GM23338 (cell line): ENCODE measurements at regions not wholly inside any gene's neighbourhood (a gene's known extent, or its start where the extent isn't known, plus 50 kb on each side); places are given as distances from the start of the nearest gene placed in this dataset.

ENCODE experiments used
- ATAC-seq: fragments of 200-7000 bp; cut with Tn5 transposase; 3 replicates; pipeline ENCODE4 v1.9.1; 2020
- DNase-seq: peaks from one replicate; pipeline ENCODE4 v3.0.0-alpha.2; 2015; ENCODE audit warnings: low spot score
- H2AFZ ChIP-seq: fragments of 200-600 bp; sonication (generic); 2 replicates; pipeline ENCODE4 v1.8.0; 2016; ENCODE audit warnings: antibody characterized with exemption, mild to moderate bottlenecking, moderate library complexity
- H3F3A ChIP-seq: fragments of 200-600 bp; sonication (generic); replicated peaks from 2 replicates; pipeline ENCODE4 v1.8.0; 2017; ENCODE audit warnings: antibody characterized with exemption, mixed run types, low read depth
- H3K27ac ChIP-seq: fragments of 200-600 bp; sonication (generic); 2 replicates; pipeline ENCODE4 v1.6.1; 2016; ENCODE audit warnings: low read depth
- H3K27me3 ChIP-seq: fragments of 200-600 bp; sonication (generic); 2 replicates; pipeline ENCODE4 v1.8.0; 2016; ENCODE audit warnings: mild to moderate bottlenecking, mixed run types, moderate library complexity; ENCODE audit not compliant: insufficient read depth
- H3K36me3 ChIP-seq: fragments of 200-600 bp; sonication (generic); 2 replicates; pipeline ENCODE4 v1.8.0; 2016; ENCODE audit warnings: mild to moderate bottlenecking; ENCODE audit not compliant: insufficient read depth
- H3K4me1 ChIP-seq: fragments of 200-600 bp; sonication (generic); 2 replicates; pipeline ENCODE4 v1.8.0; 2016; ENCODE audit warnings: mild to moderate bottlenecking, moderate library complexity; ENCODE audit not compliant: insufficient read depth
- H3K4me2 ChIP-seq: fragments of 200-600 bp; sonication (generic); 2 replicates; pipeline ENCODE4 v1.7.1; 2017; ENCODE audit warnings: mixed run types
- H3K4me3 ChIP-seq: fragments of 200-600 bp; sonication (generic); 2 replicates; pipeline ENCODE4 v1.6.1; 2016; ENCODE audit warnings: mixed run types
- H3K79me2 ChIP-seq: fragments of 200-600 bp; sonication (generic); replicated peaks from 2 replicates; pipeline ENCODE4 v1.8.0; 2017; ENCODE audit warnings: mild to moderate bottlenecking; ENCODE audit not compliant: insufficient read depth
- H3K9me2 ChIP-seq: fragments of 200-600 bp; sonication (generic); 2 replicates; pipeline ENCODE4 v1.8.0; 2017; ENCODE audit not compliant: insufficient read depth
- H4K20me1 ChIP-seq: fragments of 200-600 bp; sonication (generic); replicated peaks from 2 replicates; pipeline ENCODE4 v1.8.0; 2017; ENCODE audit warnings: mild to moderate bottlenecking; ENCODE audit not compliant: insufficient read depth
- H3K27ac Mint-ChIP-seq: 2 replicates; pipeline ENCODE4 v1.8.0; 2020; ENCODE audit warnings: inconsistent platforms, mild to moderate bottlenecking, moderate library complexity, mixed read lengths
- H3K27me3 Mint-ChIP-seq: 3 replicates; pipeline ENCODE4 v1.8.0; 2022; ENCODE audit warnings: low read depth, mild to moderate bottlenecking, moderate library complexity, mixed read lengths, inconsistent platforms; ENCODE audit not compliant: insufficient read depth, poor library complexity
- H3K36me3 Mint-ChIP-seq: 3 replicates; pipeline ENCODE4 v1.8.0; 2021; ENCODE audit warnings: low read depth, mild to moderate bottlenecking, inconsistent platforms, moderate library complexity, mixed read lengths
- H3K4me1 Mint-ChIP-seq: 3 replicates; pipeline ENCODE4 v1.8.0; 2020; ENCODE audit warnings: mild to moderate bottlenecking, inconsistent platforms, mixed read lengths
- H3K4me3 Mint-ChIP-seq: 3 replicates; pipeline ENCODE4 v1.8.0; 2021; ENCODE audit warnings: moderate library complexity, mild to moderate bottlenecking, inconsistent platforms, mixed read lengths
- H3K9me3 Mint-ChIP-seq: 3 replicates; pipeline ENCODE4 v1.8.0; 2020; ENCODE audit warnings: moderate library complexity, mild to moderate bottlenecking, inconsistent platforms, mixed read lengths
- CREB1 ChIP-seq: fragments of 250-450 bp; sonication (Bioruptor Pico); IDR thresholded peaks from 2 replicates; pipeline ENCODE4 v1.5.0; 2020; ENCODE audit warnings: low read depth, mild to moderate bottlenecking, moderate library complexity
- CTCF ChIP-seq, 2 experiments: fragments of 200-600 bp in 1 of 2; sonication (generic) in 1 of 2; conservative IDR thresholded peaks; 2 replicates each; pipeline versions ENCODE4 v1.5.1 to v1.6.1; 2016 to 2017; ENCODE audit warnings: antibody characterized with exemption in 2 of 2, low read depth in 2 of 2, mild to moderate bottlenecking in 2 of 2, moderate library complexity in 1 of 2
- ETS1 ChIP-seq: IDR thresholded peaks from 2 replicates; pipeline ENCODE4 v1.6.1; 2016; ENCODE audit warnings: antibody characterized with exemption
- EZH2 ChIP-seq: fragments of 200-600 bp; sonication (generic); IDR thresholded peaks from one replicate; pipeline ENCODE4 v1.8.0; 2017; ENCODE audit warnings: antibody characterized with exemption, mild to moderate bottlenecking, low read depth; ENCODE audit not compliant: unreplicated experiment
- EZH2phosphoT487 ChIP-seq: fragments of 200-600 bp; sonication (generic); IDR thresholded peaks from one replicate; pipeline ENCODE4 v1.8.1; 2018; ENCODE audit warnings: antibody characterized with exemption; ENCODE audit not compliant: unreplicated experiment
- JUNB ChIP-seq: IDR thresholded peaks from one replicate; pipeline ENCODE4 v1.6.1; 2016; ENCODE audit warnings: antibody characterized with exemption; ENCODE audit not compliant: unreplicated experiment
- NANOG ChIP-seq: IDR thresholded peaks from 2 replicates; pipeline ENCODE4 v1.6.1; 2016; ENCODE audit warnings: antibody characterized with exemption, borderline replicate concordance
- POLR2AphosphoS5 ChIP-seq: IDR thresholded peaks from 2 replicates; pipeline ENCODE4 v1.6.1; 2016; ENCODE audit warnings: antibody characterized with exemption, low read depth
- REST ChIP-seq: IDR thresholded peaks from one replicate; pipeline ENCODE4 v1.6.1; 2018; ENCODE audit warnings: antibody characterized with exemption; ENCODE audit not compliant: unreplicated experiment
- STAT1 ChIP-seq: IDR thresholded peaks from one replicate; pipeline ENCODE4 v1.6.1; 2016; ENCODE audit warnings: antibody characterized with exemption; ENCODE audit not compliant: unreplicated experiment
- ZNF114 ChIP-seq: fragments of 250-450 bp; sonication (Bioruptor Pico); IDR thresholded peaks from 2 replicates; pipeline ENCODE4 v1.5.0; 2020; ENCODE audit warnings: mild to moderate bottlenecking, moderate library complexity
- ZNF331 ChIP-seq: fragments of 250-450 bp; sonication (Bioruptor Pico); IDR thresholded peaks from 2 replicates; pipeline ENCODE4 v1.5.0; 2020; ENCODE audit warnings: low read depth, mild to moderate bottlenecking, moderate library complexity
- ZNF462 ChIP-seq: fragments of 250-450 bp; sonication (Bioruptor Pico); IDR thresholded peaks from 2 replicates; pipeline ENCODE4 v1.5.0; 2020; ENCODE audit warnings: mild to moderate bottlenecking, moderate library complexity

- H3K36me3 Mint-ChIP-seq, result no peaks in the 10 kb centered on the region
- H3K4me3 Mint-ChIP-seq, result no peak overlapping the region
- H3K27ac Mint-ChIP-seq, result no peak overlapping the region
- H3K9me3 Mint-ChIP-seq, result peaks cover 30% of the 10 kb centered on the region
- Histone ChIP-seq H3K27me3 (no peaks in the 10 kb centered on the region), H3K4me2 (no peak overlapping the region), H3K4me1 (no peaks in the 10 kb centered on the region), H3K9me2 (peaks cover 4% of the 10 kb centered on the region), H2AFZ (no peak overlapping the region), H3K79me2 (no peaks in the 10 kb centered on the region), H3F3A (no peaks in the 10 kb centered on the region), H4K20me1 (no peaks in the 10 kb centered on the region), H3K27ac (no peak overlapping the region), H3K36me3 (no peaks in the 10 kb centered on the region), H3K4me3 (no peak overlapping the region)
- H3K4me1 Mint-ChIP-seq, result no peaks in the 10 kb centered on the region
- no peak for TF ChIP-seq ETS1
- no peak for TF ChIP-seq EZH2
- TF ChIP-seq STAT1, result no peak
- TF ChIP-seq CREB1 (CRISPR knock-in tag), result no peak
- TF ChIP-seq REST, result no peak
- no peak for TF ChIP-seq EZH2phosphoT487
- no peak for TF ChIP-seq POLR2AphosphoS5
- TF ChIP-seq CTCF (conservative IDR thresholded peaks at IDR 0.05; ENCODE audit: low read depth in 2 of 2), result no peak
- TF ChIP-seq JUNB, result no peak
- no peak for TF ChIP-seq ZNF331 (CRISPR knock-in tag)
- TF ChIP-seq ZNF462 (CRISPR knock-in tag), result no peak
- TF ChIP-seq ZNF114, result no peak
- no peak for TF ChIP-seq NANOG
- ATAC-seq (peak; percentile 84), DNase-seq (no peak)
- peaks cover 5% of the 10 kb centered on the region for H3K27me3 Mint-ChIP-seq
Measured at GRCh38 chr14:28264306-28264705, 502.3 kb upstream of the FOXG1 start.
